ENCODE measurements at regions not wholly inside any gene's neighbourhood (a gene's known extent, or its start where the extent isn't known, plus 50 kb on each side); places are given as distances from the start of the nearest gene placed in this dataset.
"Not testable (repeated sequence)": the region's sequence is repeated elsewhere in the genome, so short reads cannot be mapped to it uniquely, and the experiment has no call there.

GRCh38 chr14:105662592-105662991, 136.2 kb downstream of the TMEM121 start:
- H2AFZ ChIP-seq (ENCODE audit: low read depth, low read length); H3K36me3 ChIP-seq (ENCODE audit: insufficient read depth, low read length); H3K27me3 ChIP-seq (ENCODE audit: insufficient read depth, low read length); H3K9ac ChIP-seq (ENCODE audit: low read length); H3K4me1 Mint-ChIP-seq (ENCODE audit: low read depth, unreplicated experiment); DNase-seq (ENCODE audit: low read depth); H3K4me2 ChIP-seq (ENCODE audit: low read length); H3K4me1 ChIP-seq (ENCODE audit: insufficient read depth, low read length); H4K20me1 ChIP-seq (ENCODE audit: insufficient read depth, low read length); H3K27ac Mint-ChIP-seq (ENCODE audit: unreplicated experiment); H3K4me3 ChIP-seq (ENCODE audit: insufficient read depth, low read depth, low read length); H3K4me3 Mint-ChIP-seq (ENCODE audit: unreplicated experiment); H3K27me3 Mint-ChIP-seq (ENCODE audit: low read depth, unreplicated experiment); H3K79me2 ChIP-seq (ENCODE audit: insufficient read depth, low read length); H3K36me3 Mint-ChIP-seq (ENCODE audit: low read depth, unreplicated experiment); H3K27ac ChIP-seq (ENCODE audit: low read depth, low read length); FAIRE-seq: not testable (repeated sequence)
- peaks cover 18% of the 10 kb centered on the region for H3K9me3 ChIP-seq (ENCODE audit: insufficient read depth, low read depth, low read length)
- H3K9me3 Mint-ChIP-seq (ENCODE audit: unreplicated experiment), result peaks cover 20% of the 10 kb centered on the region

GRCh38 chr14:105663323-105663722, 136.9 kb downstream of the TMEM121 start:
- DNase-seq (ENCODE audit: low read depth); H3K27me3 ChIP-seq (ENCODE audit: insufficient read depth, low read length); H4K20me1 ChIP-seq (ENCODE audit: insufficient read depth, low read length); H3K36me3 Mint-ChIP-seq (ENCODE audit: low read depth, unreplicated experiment); H3K79me2 ChIP-seq (ENCODE audit: insufficient read depth, low read length); H3K9ac ChIP-seq (ENCODE audit: low read length); H3K36me3 ChIP-seq (ENCODE audit: insufficient read depth, low read length); H3K4me2 ChIP-seq (ENCODE audit: low read length); H3K4me1 Mint-ChIP-seq (ENCODE audit: low read depth, unreplicated experiment); H3K4me3 Mint-ChIP-seq (ENCODE audit: unreplicated experiment); H3K4me3 ChIP-seq (ENCODE audit: insufficient read depth, low read depth, low read length); FAIRE-seq; H2AFZ ChIP-seq (ENCODE audit: low read depth, low read length); H3K4me1 ChIP-seq (ENCODE audit: insufficient read depth, low read length); H3K27ac Mint-ChIP-seq (ENCODE audit: unreplicated experiment); H3K27me3 Mint-ChIP-seq (ENCODE audit: low read depth, unreplicated experiment); H3K27ac ChIP-seq (ENCODE audit: low read depth, low read length): not testable (repeated sequence)
- H3K9me3 Mint-ChIP-seq (ENCODE audit: unreplicated experiment), result peaks cover 17% of the 10 kb centered on the region
- H3K9me3 ChIP-seq (ENCODE audit: insufficient read depth, low read depth, low read length), result peaks cover 18% of the 10 kb centered on the region

DNA sequence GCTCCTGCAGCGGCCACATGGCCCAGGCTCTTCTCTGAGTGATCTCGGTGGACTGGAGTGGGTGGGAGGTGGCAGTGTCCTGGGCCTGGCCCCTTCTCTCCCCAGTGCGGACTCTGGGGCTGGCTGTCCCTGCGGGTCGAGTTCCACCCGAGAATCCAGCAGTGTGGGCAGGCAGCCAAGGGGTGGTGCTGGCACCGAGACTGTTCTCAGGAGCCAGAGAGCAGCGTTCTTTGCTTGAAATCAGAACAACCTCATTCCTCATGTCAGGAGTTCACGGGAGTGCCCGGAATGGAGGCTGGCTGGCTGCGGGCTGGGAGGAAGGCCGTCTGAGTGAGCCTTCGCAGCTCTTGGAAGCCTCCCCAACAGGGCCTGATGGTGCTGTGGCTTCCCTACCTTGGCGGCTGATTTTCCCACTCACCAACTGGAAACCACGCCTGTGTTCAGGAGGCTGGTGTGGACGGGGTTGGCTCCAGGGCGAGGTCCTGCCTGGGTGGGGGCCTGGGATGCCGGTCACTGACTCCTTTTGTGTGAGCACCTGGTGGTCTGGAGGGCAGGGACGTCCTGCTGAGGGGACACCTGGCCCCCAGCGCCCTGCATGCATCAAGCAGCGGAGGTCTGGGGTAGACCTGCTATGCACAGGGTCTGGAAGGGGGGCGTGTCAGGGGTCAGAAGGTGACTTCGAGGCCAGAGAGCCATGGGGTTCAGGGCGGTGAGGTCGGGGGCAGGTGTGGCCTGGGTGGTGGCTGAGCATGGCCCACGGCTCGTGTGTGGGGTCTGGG, 137.6 kb downstream of the TMEM121 start:
- not testable (repeated sequence) for H3K27me3 Mint-ChIP-seq (ENCODE audit: low read depth, unreplicated experiment)

GRCh38 chr14:105664691-105665090, 138.3 kb downstream of the TMEM121 start:
- no peak overlapping the region for H3K4me3 ChIP-seq (ENCODE audit: insufficient read depth, low read depth, low read length)
- no peak overlapping the region for H3K9ac ChIP-seq (ENCODE audit: low read length)
- no peak for FAIRE-seq
- TF ChIP-seq EZH2 (IDR thresholded peaks at IDR 0.05; ENCODE audit: insufficient read depth, low read length), result no peak
- TF ChIP-seq, protein P1, sequence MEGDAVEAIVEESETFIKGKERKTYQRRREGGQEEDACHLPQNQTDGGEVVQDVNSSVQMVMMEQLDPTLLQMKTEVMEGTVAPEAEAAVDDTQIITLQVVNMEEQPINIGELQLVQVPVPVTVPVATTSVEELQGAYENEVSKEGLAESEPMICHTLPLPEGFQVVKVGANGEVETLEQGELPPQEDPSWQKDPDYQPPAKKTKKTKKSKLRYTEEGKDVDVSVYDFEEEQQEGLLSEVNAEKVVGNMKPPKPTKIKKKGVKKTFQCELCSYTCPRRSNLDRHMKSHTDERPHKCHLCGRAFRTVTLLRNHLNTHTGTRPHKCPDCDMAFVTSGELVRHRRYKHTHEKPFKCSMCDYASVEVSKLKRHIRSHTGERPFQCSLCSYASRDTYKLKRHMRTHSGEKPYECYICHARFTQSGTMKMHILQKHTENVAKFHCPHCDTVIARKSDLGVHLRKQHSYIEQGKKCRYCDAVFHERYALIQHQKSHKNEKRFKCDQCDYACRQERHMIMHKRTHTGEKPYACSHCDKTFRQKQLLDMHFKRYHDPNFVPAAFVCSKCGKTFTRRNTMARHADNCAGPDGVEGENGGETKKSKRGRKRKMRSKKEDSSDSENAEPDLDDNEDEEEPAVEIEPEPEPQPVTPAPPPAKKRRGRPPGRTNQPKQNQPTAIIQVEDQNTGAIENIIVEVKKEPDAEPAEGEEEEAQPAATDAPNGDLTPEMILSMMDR (IDR thresholded peaks at IDR 0.05; ENCODE audit: insufficient read depth, low read depth, low read length), result no peak
- Mint-ChIP-seq H3K4me3 (ENCODE audit: unreplicated experiment) (no peak overlapping the region), H3K27me3 (ENCODE audit: low read depth, unreplicated experiment) (no peaks in the 10 kb centered on the region), H3K27ac (ENCODE audit: unreplicated experiment) (no peak overlapping the region), H3K36me3 (ENCODE audit: low read depth, unreplicated experiment) (no peaks in the 10 kb centered on the region), H3K9me3 (ENCODE audit: unreplicated experiment) (peaks cover 19% of the 10 kb centered on the region), H3K4me1 (ENCODE audit: low read depth, unreplicated experiment) (no peaks in the 10 kb centered on the region)
- no peaks in the 10 kb centered on the region for H3K36me3 ChIP-seq (ENCODE audit: insufficient read depth, low read length)
- peaks cover 17% of the 10 kb centered on the region for H3K9me3 ChIP-seq (ENCODE audit: insufficient read depth, low read depth, low read length)
- H3K4me1 ChIP-seq (ENCODE audit: insufficient read depth, low read length), result no peaks in the 10 kb centered on the region
- no peaks in the 10 kb centered on the region for H3K27me3 ChIP-seq (ENCODE audit: insufficient read depth, low read length)
- H4K20me1 ChIP-seq (ENCODE audit: insufficient read depth, low read length), result no peaks in the 10 kb centered on the region
- no peaks in the 10 kb centered on the region for H3K79me2 ChIP-seq (ENCODE audit: insufficient read depth, low read length)
- H2AFZ ChIP-seq (ENCODE audit: low read depth, low read length), result no peak overlapping the region
- no peak overlapping the region for H3K27ac ChIP-seq (ENCODE audit: low read depth, low read length)
- no peak overlapping the region for H3K4me2 ChIP-seq (ENCODE audit: low read length)
- DNase-seq (ENCODE audit: low read depth), result no peak

More for the DNA sequence above, 137.6 kb downstream of the TMEM121 start:
- H3K9ac ChIP-seq (ENCODE audit: low read length); H3K79me2 ChIP-seq (ENCODE audit: insufficient read depth, low read length); H3K27me3 ChIP-seq (ENCODE audit: insufficient read depth, low read length); H2AFZ ChIP-seq (ENCODE audit: low read depth, low read length); H3K4me1 Mint-ChIP-seq (ENCODE audit: low read depth, unreplicated experiment); H3K4me3 ChIP-seq (ENCODE audit: insufficient read depth, low read depth, low read length); FAIRE-seq; DNase-seq (ENCODE audit: low read depth); H3K36me3 Mint-ChIP-seq (ENCODE audit: low read depth, unreplicated experiment); H3K4me1 ChIP-seq (ENCODE audit: insufficient read depth, low read length); H3K27ac Mint-ChIP-seq (ENCODE audit: unreplicated experiment); H4K20me1 ChIP-seq (ENCODE audit: insufficient read depth, low read length); H3K27ac ChIP-seq (ENCODE audit: low read depth, low read length); H3K4me2 ChIP-seq (ENCODE audit: low read length); H3K36me3 ChIP-seq (ENCODE audit: insufficient read depth, low read length); H3K4me3 Mint-ChIP-seq (ENCODE audit: unreplicated experiment): not testable (repeated sequence)
- H3K9me3 ChIP-seq (ENCODE audit: insufficient read depth, low read depth, low read length), result peaks cover 18% of the 10 kb centered on the region
- H3K9me3 Mint-ChIP-seq (ENCODE audit: unreplicated experiment), result peaks cover 20% of the 10 kb centered on the region
